ENCODE measurements at regions not wholly inside any gene's neighbourhood (a gene's known extent, or its start where the extent isn't known, plus 50 kb on each side); places are given as distances from the start of the nearest gene placed in this dataset.

GRCh38 chr5:174590820-174591219 is 133.6 kb upstream of the MSX2 start:
- DNase-seq (ENCODE audit: low read depth) = no peak
- no peak for TF ChIP-seq MYC (IDR thresholded peaks at IDR 0.05; ENCODE audit: low read depth, low read length)
- TF ChIP-seq, protein P1, sequence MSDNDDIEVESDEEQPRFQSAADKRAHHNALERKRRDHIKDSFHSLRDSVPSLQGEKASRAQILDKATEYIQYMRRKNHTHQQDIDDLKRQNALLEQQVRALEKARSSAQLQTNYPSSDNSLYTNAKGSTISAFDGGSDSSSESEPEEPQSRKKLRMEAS (IDR thresholded peaks at IDR 0.05; ENCODE audit: low read depth, low read length) = no peak
- no peak for TF ChIP-seq POLR2A (IDR thresholded peaks at IDR 0.05; ENCODE audit: extremely low read depth, insufficient read length)
- TF ChIP-seq, protein P2, sequence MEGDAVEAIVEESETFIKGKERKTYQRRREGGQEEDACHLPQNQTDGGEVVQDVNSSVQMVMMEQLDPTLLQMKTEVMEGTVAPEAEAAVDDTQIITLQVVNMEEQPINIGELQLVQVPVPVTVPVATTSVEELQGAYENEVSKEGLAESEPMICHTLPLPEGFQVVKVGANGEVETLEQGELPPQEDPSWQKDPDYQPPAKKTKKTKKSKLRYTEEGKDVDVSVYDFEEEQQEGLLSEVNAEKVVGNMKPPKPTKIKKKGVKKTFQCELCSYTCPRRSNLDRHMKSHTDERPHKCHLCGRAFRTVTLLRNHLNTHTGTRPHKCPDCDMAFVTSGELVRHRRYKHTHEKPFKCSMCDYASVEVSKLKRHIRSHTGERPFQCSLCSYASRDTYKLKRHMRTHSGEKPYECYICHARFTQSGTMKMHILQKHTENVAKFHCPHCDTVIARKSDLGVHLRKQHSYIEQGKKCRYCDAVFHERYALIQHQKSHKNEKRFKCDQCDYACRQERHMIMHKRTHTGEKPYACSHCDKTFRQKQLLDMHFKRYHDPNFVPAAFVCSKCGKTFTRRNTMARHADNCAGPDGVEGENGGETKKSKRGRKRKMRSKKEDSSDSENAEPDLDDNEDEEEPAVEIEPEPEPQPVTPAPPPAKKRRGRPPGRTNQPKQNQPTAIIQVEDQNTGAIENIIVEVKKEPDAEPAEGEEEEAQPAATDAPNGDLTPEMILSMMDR (IDR thresholded peaks at IDR 0.05; ENCODE audit: low read depth, low read length) = no peak
- no peak overlapping the region for H3K4me3 ChIP-seq (ENCODE audit: low read depth, low read length)

GRCh38 chr5:174596429-174596828 is 128.0 kb upstream of the MSX2 start:
- no peak overlapping the region for H3K4me3 ChIP-seq (ENCODE audit: low read depth, low read length)
- TF ChIP-seq, protein P1 (IDR thresholded peaks at IDR 0.05; ENCODE audit: low read depth, low read length) = no peak
- no peak for TF ChIP-seq MYC (IDR thresholded peaks at IDR 0.05; ENCODE audit: low read depth, low read length)
- TF ChIP-seq, protein P2 (IDR thresholded peaks at IDR 0.05; ENCODE audit: low read depth, low read length) = no peak
- no peak for DNase-seq (ENCODE audit: low read depth)

DNA sequence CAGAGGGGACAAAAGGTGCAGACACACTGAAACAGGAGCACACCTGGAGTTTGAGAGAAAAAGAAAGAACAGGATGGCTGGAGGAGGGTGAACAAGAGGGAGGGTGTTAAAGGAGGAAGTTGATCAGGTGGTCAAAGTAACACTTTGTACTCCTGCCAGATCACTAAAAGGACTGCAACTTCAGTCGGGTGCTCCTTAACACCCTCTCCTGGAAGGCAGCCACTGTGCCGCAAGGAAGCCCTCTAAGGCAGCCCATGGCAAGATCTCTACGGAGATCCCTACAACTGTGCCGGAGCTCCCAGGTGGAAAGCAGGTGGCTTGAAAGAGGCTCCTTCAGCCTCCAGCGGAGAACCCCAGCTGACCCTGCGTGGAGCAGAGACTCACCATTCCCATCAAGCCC is 124.4 kb upstream of the MSX2 start:
- no peak overlapping the region for H3K4me3 ChIP-seq (ENCODE audit: low read depth, low read length)
- no peak for DNase-seq (ENCODE audit: low read depth)
- TF ChIP-seq POLR2A (IDR thresholded peaks at IDR 0.05; ENCODE audit: extremely low read depth, insufficient read length) (no peak), MYC (IDR thresholded peaks at IDR 0.05; ENCODE audit: low read depth, low read length) (no peak)
- TF ChIP-seq, protein P2 (IDR thresholded peaks at IDR 0.05; ENCODE audit: low read depth, low read length) = no peak
- TF ChIP-seq, protein P1 (IDR thresholded peaks at IDR 0.05; ENCODE audit: low read depth, low read length) = no peak

GRCh38 chr5:174601946-174602345 is 122.4 kb upstream of the MSX2 start:
- no peak for DNase-seq (ENCODE audit: low read depth)
- TF ChIP-seq, protein P1 (IDR thresholded peaks at IDR 0.05; ENCODE audit: low read depth, low read length) = no peak
- TF ChIP-seq POLR2A (IDR thresholded peaks at IDR 0.05; ENCODE audit: extremely low read depth, insufficient read length) (no peak), MYC (IDR thresholded peaks at IDR 0.05; ENCODE audit: low read depth, low read length) (no peak)
- TF ChIP-seq, protein P2 (IDR thresholded peaks at IDR 0.05; ENCODE audit: low read depth, low read length) = no peak
- H3K4me3 ChIP-seq (ENCODE audit: low read depth, low read length) = no peak overlapping the region

DNA sequence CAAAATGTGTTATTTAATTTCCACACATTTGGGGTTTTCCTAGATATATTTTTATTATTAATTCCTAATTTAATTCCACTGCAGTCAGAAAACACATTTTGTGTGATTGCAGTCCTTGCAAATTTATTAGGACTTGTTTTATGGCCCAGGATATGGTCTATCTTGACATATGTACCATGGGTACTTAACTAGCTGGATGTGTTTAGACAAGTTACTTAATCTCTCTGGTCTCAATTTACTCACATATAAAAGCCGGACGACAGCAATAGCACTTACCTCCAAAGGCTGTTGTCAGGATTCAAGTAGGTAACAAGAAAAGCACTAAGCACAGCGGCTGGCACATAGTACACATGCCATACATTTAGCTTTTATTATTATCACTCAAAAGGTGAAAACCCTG is 118.2 kb upstream of the MSX2 start:
- TF ChIP-seq, protein P2 (IDR thresholded peaks at IDR 0.05; ENCODE audit: low read depth, low read length) = no peak
- TF ChIP-seq POLR2A (IDR thresholded peaks at IDR 0.05; ENCODE audit: extremely low read depth, insufficient read length) (no peak), MYC (IDR thresholded peaks at IDR 0.05; ENCODE audit: low read depth, low read length) (no peak)
- TF ChIP-seq, protein P1 (IDR thresholded peaks at IDR 0.05; ENCODE audit: low read depth, low read length) = no peak
- H3K4me3 ChIP-seq (ENCODE audit: low read depth, low read length) = no peak overlapping the region
- no peak for DNase-seq (ENCODE audit: low read depth)

GRCh38 chr5:174606646-174607045 is 117.7 kb upstream of the MSX2 start:
- no peak overlapping the region for H3K4me3 ChIP-seq (ENCODE audit: low read depth, low read length)
- no peak for DNase-seq (ENCODE audit: low read depth)
- TF ChIP-seq MYC (IDR thresholded peaks at IDR 0.05; ENCODE audit: low read depth, low read length) (no peak), POLR2A (IDR thresholded peaks at IDR 0.05; ENCODE audit: extremely low read depth, insufficient read length) (no peak)
- TF ChIP-seq, protein P2 (IDR thresholded peaks at IDR 0.05; ENCODE audit: low read depth, low read length) = no peak
- TF ChIP-seq, protein P1 (IDR thresholded peaks at IDR 0.05; ENCODE audit: low read depth, low read length) = no peak
